ENCODE measurements at regions not wholly inside any gene's neighbourhood (a gene's known extent, or its start where the extent isn't known, plus 50 kb on each side); places are given as distances from the start of the nearest gene placed in this dataset.

DNA sequence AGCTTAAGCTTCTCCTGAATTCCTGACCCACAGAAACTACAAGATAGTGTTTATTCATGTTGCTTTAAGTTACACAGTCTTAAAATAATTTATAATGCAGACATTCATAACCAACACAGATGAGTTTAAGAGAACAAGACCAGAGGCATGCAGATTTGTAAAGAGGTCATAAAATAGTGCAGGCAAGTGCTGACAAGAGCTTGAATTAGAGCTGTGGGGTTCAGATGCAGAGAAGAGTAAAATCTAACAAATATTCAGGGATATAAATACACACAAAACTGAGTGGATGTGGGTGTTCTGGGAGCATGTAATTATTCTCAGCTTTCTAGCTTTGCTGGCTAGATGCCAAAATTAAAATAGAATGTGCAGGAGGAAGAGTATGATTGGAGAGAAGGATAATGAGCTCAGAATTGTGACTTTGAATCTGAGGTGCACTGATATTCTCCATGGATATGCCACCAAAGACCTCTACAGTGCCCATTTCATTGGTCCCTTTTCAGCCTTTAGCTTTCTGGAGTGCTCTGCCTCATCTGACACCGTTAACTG lies 291.9 kb upstream of the SGK1 start:
- TF ChIP-seq EZH2 (IDR thresholded peaks at IDR 0.05; ENCODE audit: low read length, missing control alignments) (no peak), CTCF (conservative IDR thresholded peaks at IDR 0.05 in 1 of 2, IDR thresholded peaks at IDR 0.05 in 1 of 2; ENCODE audit: low read depth in 1 of 2, low read length in 2 of 2) (no peak)
- H2AFZ ChIP-seq (ENCODE audit: low read length) = no peak overlapping the region

GRCh38 chr6:134607411-134607810 lies 289.5 kb upstream of the SGK1 start:
- H4K20me1 ChIP-seq (ENCODE audit: control insufficient read depth, extremely low read depth, insufficient read depth, low read length) = no peaks in the 10 kb centered on the region
- no peak for TF ChIP-seq CTCF (conservative IDR thresholded peaks at IDR 0.05 in 1 of 2, IDR thresholded peaks at IDR 0.05 in 1 of 2; ENCODE audit: low read depth in 1 of 2, low read length in 2 of 2)
- no peak for TF ChIP-seq EZH2 (IDR thresholded peaks at IDR 0.05; ENCODE audit: low read length, missing control alignments)
- H3K27me3 ChIP-seq (ENCODE audit: control insufficient read depth, insufficient read depth, low read length) = no peaks in the 10 kb centered on the region
- no peaks in the 10 kb centered on the region for H3K79me2 ChIP-seq (ENCODE audit: control insufficient read depth, insufficient read depth, low read length)
- no peak overlapping the region for H3K4me2 ChIP-seq (ENCODE audit: extremely low read depth, insufficient read depth, low read length)
- DNase-seq (ENCODE audit: low read depth in 2 of 2) = no peak
- no peak overlapping the region for H3K27ac ChIP-seq (ENCODE audit: insufficient read depth, low read length)
- H3K36me3 ChIP-seq (ENCODE audit: control insufficient read depth, insufficient read depth, low read length) = no peaks in the 10 kb centered on the region
- H3K9ac ChIP-seq (ENCODE audit: insufficient read depth, low read length) = no peak overlapping the region
- H3K4me3 ChIP-seq (replicated peaks in 1 of 4; ENCODE audit: control extremely low read depth in 1 of 4, insufficient read depth in 1 of 4, low read depth in 3 of 4, low read length in 4 of 4) = no peak overlapping the region
- no peak overlapping the region for H2AFZ ChIP-seq (ENCODE audit: low read length)
- no peaks in the 10 kb centered on the region for H3K9me3 ChIP-seq (ENCODE audit: control insufficient read depth, insufficient read depth, low read depth, low read length)
- H3K4me1 ChIP-seq (ENCODE audit: control insufficient read depth, extremely low read depth, insufficient read depth, low read length) = no peaks in the 10 kb centered on the region

More for the DNA sequence above, 291.9 kb upstream of the SGK1 start:
- Histone ChIP-seq H3K4me1 (ENCODE audit: control insufficient read depth, extremely low read depth, insufficient read depth, low read length) (no peaks in the 10 kb centered on the region), H3K9me3 (ENCODE audit: control insufficient read depth, insufficient read depth, low read depth, low read length) (no peaks in the 10 kb centered on the region), H3K4me3 (replicated peaks in 1 of 4; ENCODE audit: control extremely low read depth in 1 of 4, insufficient read depth in 1 of 4, low read depth in 3 of 4, low read length in 4 of 4) (no peak overlapping the region), H4K20me1 (ENCODE audit: control insufficient read depth, extremely low read depth, insufficient read depth, low read length) (no peaks in the 10 kb centered on the region), H3K36me3 (ENCODE audit: control insufficient read depth, insufficient read depth, low read length) (no peaks in the 10 kb centered on the region), H3K27ac (ENCODE audit: insufficient read depth, low read length) (no peak overlapping the region), H3K79me2 (ENCODE audit: control insufficient read depth, insufficient read depth, low read length) (no peaks in the 10 kb centered on the region), H3K9ac (ENCODE audit: insufficient read depth, low read length) (no peak overlapping the region), H3K27me3 (ENCODE audit: control insufficient read depth, insufficient read depth, low read length) (no peaks in the 10 kb centered on the region), H3K4me2 (ENCODE audit: extremely low read depth, insufficient read depth, low read length) (no peak overlapping the region)
- no peak for DNase-seq (ENCODE audit: low read depth in 2 of 2)

- Histone ChIP-seq H3K27ac (ENCODE audit: insufficient read depth, low read length) (no peak overlapping the region), H2AFZ (ENCODE audit: low read length) (no peak overlapping the region), H3K9me3 (ENCODE audit: control insufficient read depth, insufficient read depth, low read depth, low read length) (no peaks in the 10 kb centered on the region), H3K4me3 (replicated peaks in 1 of 4; ENCODE audit: control extremely low read depth in 1 of 4, insufficient read depth in 1 of 4, low read depth in 3 of 4, low read length in 4 of 4) (no peak overlapping the region), H3K27me3 (ENCODE audit: control insufficient read depth, insufficient read depth, low read length) (no peaks in the 10 kb centered on the region), H3K4me1 (ENCODE audit: control insufficient read depth, extremely low read depth, insufficient read depth, low read length) (no peaks in the 10 kb centered on the region), H3K4me2 (ENCODE audit: extremely low read depth, insufficient read depth, low read length) (no peak overlapping the region), H3K9ac (ENCODE audit: insufficient read depth, low read length) (no peak overlapping the region), H3K36me3 (ENCODE audit: control insufficient read depth, insufficient read depth, low read length) (no peaks in the 10 kb centered on the region), H4K20me1 (ENCODE audit: control insufficient read depth, extremely low read depth, insufficient read depth, low read length) (no peaks in the 10 kb centered on the region), H3K79me2 (ENCODE audit: control insufficient read depth, insufficient read depth, low read length) (no peaks in the 10 kb centered on the region)
- no peak for DNase-seq (ENCODE audit: low read depth in 2 of 2)
- TF ChIP-seq CTCF (conservative IDR thresholded peaks at IDR 0.05 in 1 of 2, IDR thresholded peaks at IDR 0.05 in 1 of 2; ENCODE audit: low read depth in 1 of 2, low read length in 2 of 2) (no peak), EZH2 (IDR thresholded peaks at IDR 0.05; ENCODE audit: low read length, missing control alignments) (no peak)
Measured at GRCh38 chr6:134605034-134605433, 287.1 kb upstream of the SGK1 start.
